Left lung (tissue), 4 donors: ENCODE measurements at regions not wholly inside any gene's neighbourhood (a gene's known extent, or its start where the extent isn't known, plus 50 kb on each side); places are given as distances from the start of the nearest gene placed in this dataset.

ENCODE experiments used
- ATAC-seq: fragments of 200-7000 bp; cut with Tn5 transposase; one replicate; pipeline ENCODE4 v1.9.1; 2020; ENCODE audit warnings: moderate library complexity
- DNase-seq, 4 donors: peaks; one replicate each; pipeline ENCODE4 v3.0.0-alpha.2; 2013 to 2020
- H3K27ac ChIP-seq, 2 donors: fragments of 200-600 bp; sonication (generic) in 1 of 2; one replicate each; pipeline versions ENCODE4 v1.5.0 to v1.8.0; 2020 to 2021
- H3K27me3 ChIP-seq, 2 donors: fragments of 200-600 bp; sonication (generic) in 1 of 2; one replicate each; pipeline versions ENCODE4 v1.5.0 to v1.8.0; 2020 to 2021
- H3K36me3 ChIP-seq, 2 donors: fragments of 200-600 bp; sonication (generic) in 1 of 2; one replicate each; pipeline versions ENCODE4 v1.5.0 to v1.8.0; 2020 to 2021
- H3K4me1 ChIP-seq, 2 donors: fragments of 200-600 bp; one replicate each; pipeline ENCODE4 v1.8.0; 2021
- H3K4me3 ChIP-seq, 2 donors: fragments of 200-600 bp; sonication (generic) in 1 of 2; one replicate each; pipeline versions ENCODE4 v1.5.0 to v1.8.0; 2020 to 2021; ENCODE audit warnings: mild to moderate bottlenecking in 1 of 2
- H3K9me3 ChIP-seq, 2 donors: fragments of 200-600 bp; sonication (generic) in 1 of 2; one replicate each; pipeline versions ENCODE4 v1.5.0 to v1.8.0; 2020 to 2021
- CTCF ChIP-seq, 2 donors: fragments of 200-600 bp; sonication (generic) in 1 of 2; IDR thresholded peaks; one replicate each; pipeline versions ENCODE4 v1.5.0 to v1.8.0; 2021; ENCODE audit warnings: antibody characterized with exemption in 2 of 2
- intact Hi-C, 2 donors: fragments of 100-400 bp; cut with DNase I; formaldehyde crosslinking; loops; one replicate each; pipeline versions ENCODE4 v1.11.2 to v1.14.2; 2022
- donor health status: DM: no; HTN: yes; CAD: no.
- donor health status: DM: no; HTN: no; CAD: no.

DNA sequence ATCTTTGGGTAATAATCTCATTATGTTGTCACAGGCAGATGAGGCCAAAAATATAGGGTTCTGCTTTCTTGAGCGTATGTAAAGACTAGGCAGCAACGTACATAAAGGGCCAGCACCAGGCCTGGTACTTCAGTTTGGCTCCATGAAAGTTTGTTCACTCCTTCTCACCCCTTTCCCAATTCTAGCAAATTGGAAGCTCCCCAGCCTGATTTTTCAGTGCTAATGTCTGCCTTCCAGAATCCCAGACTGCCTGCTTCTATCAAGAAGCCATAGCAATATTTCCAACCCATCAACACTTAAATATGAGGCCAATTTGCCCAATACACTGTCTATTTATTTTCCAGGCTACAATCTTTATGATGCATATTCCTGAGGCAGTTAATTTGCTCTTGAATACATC is 93.4 kb upstream of the PTPRT start:
- Histone ChIP-seq H3K4me1 (no peaks in the 10 kb centered on the region), H3K4me3 (no peak overlapping the region), H3K36me3 (no peaks in the 10 kb centered on the region), H3K27ac (no peak overlapping the region), H3K27me3 (no peaks in the 10 kb centered on the region), H3K9me3 (no peaks in the 10 kb centered on the region)
- DNase-seq = no peak
- no peak for TF ChIP-seq CTCF (IDR thresholded peaks at IDR 0.05)
- intact Hi-C loops = no loop called here
- no peak for ATAC-seq

GRCh38 chr20:43271980-43272379 is 82.3 kb upstream of the PTPRT start:
- intact Hi-C loops = no loop called here
- Histone ChIP-seq H3K27me3 (peaks cover 0 to 8% of the 10 kb centered on the region in 2 donors), H3K4me3 (no peak overlapping the region), H3K36me3 (no peaks in the 10 kb centered on the region), H3K4me1 (no peaks in the 10 kb centered on the region), H3K9me3 (no peaks in the 10 kb centered on the region), H3K27ac (no peak overlapping the region)
- ATAC-seq (peak; percentile 58), DNase-seq (peak in 2 of 4 donors; percentile 39 to 55)
- no peak for TF ChIP-seq CTCF (IDR thresholded peaks at IDR 0.05)

- ATAC-seq (no peak), DNase-seq (no peak)
- no peaks in the 10 kb centered on the region for H3K36me3 ChIP-seq
- H3K4me1 ChIP-seq = no peaks in the 10 kb centered on the region
- H3K4me3 ChIP-seq = no peak overlapping the region
- H3K27ac ChIP-seq = no peak overlapping the region
- intact Hi-C loops = no loop called here
- no peak for TF ChIP-seq CTCF (IDR thresholded peaks at IDR 0.05)
- no peaks in the 10 kb centered on the region for H3K27me3 ChIP-seq
- H3K9me3 ChIP-seq = no peaks in the 10 kb centered on the region
These were observed 75.7 kb upstream of the PTPRT start for GRCh38 chr20:43265449-43265848.

DNA sequence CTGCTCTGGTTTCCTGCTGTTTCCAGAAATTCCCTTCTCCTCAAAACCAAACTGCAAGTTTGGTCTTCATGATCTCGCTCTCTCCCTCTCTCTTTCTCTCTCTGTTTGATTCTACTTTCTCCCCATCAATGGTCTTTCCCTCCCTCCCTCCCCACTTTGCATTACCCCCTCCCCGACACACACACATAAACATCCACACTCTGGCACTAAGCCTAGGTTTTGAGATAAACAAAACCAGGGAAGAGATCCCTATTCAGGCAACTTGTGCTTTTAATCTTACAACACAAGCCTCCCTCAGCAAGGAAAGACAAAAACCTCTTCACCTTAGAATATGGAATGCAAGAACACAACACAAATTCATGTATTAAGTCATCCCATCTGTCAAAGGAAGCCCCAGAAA is 73.5 kb upstream of the PTPRT start:
- H3K27me3 ChIP-seq = no peaks in the 10 kb centered on the region
- no peak overlapping the region for H3K27ac ChIP-seq
- DNase-seq (peak in 1 of 4 donors; percentile 43), ATAC-seq (no peak)
- no peak overlapping the region for H3K4me3 ChIP-seq
- H3K36me3 ChIP-seq = no peaks in the 10 kb centered on the region
- H3K4me1 ChIP-seq = no peaks in the 10 kb centered on the region
- intact Hi-C loops = no loop called here
- H3K9me3 ChIP-seq = no peaks in the 10 kb centered on the region
- no peak for TF ChIP-seq CTCF (IDR thresholded peaks at IDR 0.05)

DNA sequence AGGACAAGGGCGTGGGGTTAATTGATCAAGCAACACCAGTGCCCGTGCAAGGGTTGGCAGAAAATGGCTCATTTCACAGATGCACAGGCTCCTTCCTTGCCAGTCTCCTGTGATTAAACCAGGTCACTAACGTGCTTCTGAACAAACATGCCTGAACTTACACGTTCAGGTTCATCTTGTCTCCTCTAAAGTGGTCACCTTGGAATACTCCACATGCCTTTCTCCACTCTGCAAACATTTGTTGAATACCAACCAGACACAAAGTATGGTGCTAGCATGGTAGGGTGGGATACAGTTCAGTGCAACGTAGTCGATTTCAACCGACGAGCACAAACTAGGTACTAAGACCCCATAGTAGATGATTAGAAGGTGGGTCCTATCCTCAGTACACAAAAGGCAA is 72.6 kb upstream of the PTPRT start:
- Histone ChIP-seq H3K9me3 (no peaks in the 10 kb centered on the region), H3K27me3 (no peaks in the 10 kb centered on the region), H3K36me3 (no peaks in the 10 kb centered on the region), H3K4me1 (no peaks in the 10 kb centered on the region), H3K4me3 (no peak overlapping the region), H3K27ac (no peak overlapping the region)
- intact Hi-C loops = no loop called here
- DNase-seq = no peak
- no peak for TF ChIP-seq CTCF (IDR thresholded peaks at IDR 0.05)
- ATAC-seq = no peak
